K562 (cell line): ENCODE measurements at regions not wholly inside any gene's neighbourhood (a gene's known extent, or its start where the extent isn't known, plus 50 kb on each side); places are given as distances from the start of the nearest gene placed in this dataset.
"Not testable (repeated sequence)": the region's sequence is repeated elsewhere in the genome, so short reads cannot be mapped to it uniquely, and the experiment has no call there.

Experiments used
- ATAC-seq: fragments of 200-7000 bp; cut with Tn5 transposase; 3 replicates; pipeline ENCODE4 v1.9.1; 2020; ENCODE audit warnings: moderate library complexity
- BruUV-seq: library from RNA; stranded (reverse); fragments of 400-500 nt; replicated peaks from 2 replicates; lab custom pipeline; 2021; lab: Mats Ljungman, UMichigan
- CTCF ChIA-PET: fragments of 300-600 bp; formaldehyde crosslinking; extraction: SDS; loops from one replicate; lab custom pipeline; 2021; ENCODE audit warnings: low intra/inter-chr PET ratio; lab: Yijun Ruan, JAX
- POLR2A ChIA-PET: fragments of 300-600, 350-650 bp; sonication (Branson Sonifier 250); formaldehyde crosslinking; extraction: SDS; loops from one replicate; lab custom pipeline; 2021; ENCODE audit warnings: antibody characterized with exemption, inconsistent platforms; lab: Yijun Ruan, JAX
- DNase-seq, 4 experiments: peaks; one replicate each; pipeline versions ENCODE4 v3.0.0 to v3.0.0-alpha.2; 2011 to 2018; ENCODE audit warnings: low spot score in 3 of 4, mixed read lengths in 3 of 4; ENCODE audit errors: extremely low read depth in 1 of 4
- FAIRE-seq: peaks from 2 replicates; lab custom pipeline; 2011; peaks lifted over from hg19 to GRCh38; lab: Jason Lieb, UNC
- H2AFZ ChIP-seq: 2 replicates; pipeline ENCODE4 v1.6.0; 2011; ENCODE audit warnings: low read depth, low read length, control low read depth, inconsistent platforms
- H3K27ac ChIP-seq: fragments of 200-600 bp; 3 replicates; pipeline ENCODE4 v1.8.0; 2011; ENCODE audit warnings: low read depth, mild to moderate bottlenecking, control low read depth, inconsistent platforms, low read length, moderate library complexity, mixed read lengths; ENCODE audit errors: extremely low read depth
- H3K27me3 ChIP-seq, 2 experiments: fragments of 300-600 bp in 1 of 2; 2 replicates in 1 of 2; 3 replicates in 1 of 2; pipeline versions ENCODE4 v1.6.0 to v1.8.0; 2011; ENCODE audit warnings: inconsistent platforms in 2 of 2, low read length in 2 of 2, mild to moderate bottlenecking in 1 of 2, mixed read lengths in 1 of 2, moderate library complexity in 1 of 2; ENCODE audit not compliant: control insufficient read depth in 2 of 2, insufficient read depth in 2 of 2
- H3K36me3 ChIP-seq: fragments of 300-600 bp; 3 replicates; pipeline ENCODE4 v1.8.0; 2011; ENCODE audit warnings: mild to moderate bottlenecking, low read length, inconsistent platforms; ENCODE audit not compliant: control insufficient read depth, insufficient read depth
- H3K4me1 ChIP-seq, 2 experiments: fragments of 200-600 bp in 1 of 2; replicated peaks in 1 of 2; 2 replicates in 1 of 2; 3 replicates in 1 of 2; pipeline versions ENCODE4 v1.5.1 to v1.8.0; 2011; ENCODE audit warnings: inconsistent platforms in 2 of 2, low read length in 2 of 2, mild to moderate bottlenecking in 1 of 2, mixed read lengths in 1 of 2, moderate library complexity in 1 of 2; ENCODE audit not compliant: control insufficient read depth in 2 of 2, insufficient read depth in 2 of 2
- H3K4me2 ChIP-seq: 2 replicates; pipeline ENCODE4 v1.6.1; 2011; ENCODE audit warnings: low read length, control low read depth, inconsistent platforms, mixed read lengths; ENCODE audit not compliant: insufficient read depth
- H3K4me3 ChIP-seq: fragments of 200-600 bp; sonication (generic), shearing (Covaris generic); 2 replicates; pipeline ENCODE4 v1.5.1; 2016; ENCODE audit warnings: control low read depth, inconsistent platforms
- H3K79me2 ChIP-seq: fragments of 200-600 bp; 3 replicates; pipeline ENCODE4 v1.8.0; 2011; ENCODE audit warnings: low read length, inconsistent platforms; ENCODE audit not compliant: control insufficient read depth, insufficient read depth
- H3K9ac ChIP-seq, 2 experiments: 2 replicates each; pipeline versions ENCODE4 v1.6.0 to v1.6.1; 2011; ENCODE audit warnings: low read depth in 2 of 2, low read length in 2 of 2, control low read depth in 1 of 2, inconsistent platforms in 1 of 2, mild to moderate bottlenecking in 1 of 2, mixed read lengths in 1 of 2; ENCODE audit not compliant: insufficient read depth in 1 of 2
- H3K9me1 ChIP-seq: one replicate; pipeline ENCODE4 v1.6.0; 2011; ENCODE audit warnings: inconsistent platforms, mild to moderate bottlenecking, low read length, moderate library complexity; ENCODE audit not compliant: control insufficient read depth, insufficient read depth
- H3K9me3 ChIP-seq: replicated peaks from 2 replicates; pipeline ENCODE4 v1.5.1; 2011; ENCODE audit warnings: low read depth, low read length, inconsistent platforms; ENCODE audit not compliant: control insufficient read depth, insufficient read depth
- H4K20me1 ChIP-seq: replicated peaks from 2 replicates; pipeline ENCODE4 v1.6.1; 2011; ENCODE audit warnings: low read length, inconsistent platforms, mixed read lengths; ENCODE audit not compliant: control insufficient read depth, insufficient read depth
- WGBS: fragments of 100-300 bp; shearing (Covaris generic); methylation state at CpG from one replicate; pipeline ENCODE4 v1.1.6; 2016; ENCODE audit warnings: low coverage, mixed read lengths; ENCODE audit not compliant: insufficient coverage; ENCODE audit errors: missing lambda C conversion rate; 5-methylcytosine and 5-hydroxymethylcytosine counted together
- in situ Hi-C: fragments of 300-500 bp; cut with MboI; formaldehyde crosslinking; loops from 4 replicates; pipeline ENCODE4 v1.15.0; 2018; ENCODE audit warnings: inconsistent platforms, mixed read lengths
- intact Hi-C: fragments of 100-400 bp; cut with micrococcal nuclease; formaldehyde crosslinking; loops from 2 replicates; pipeline ENCODE4 v1.14.2; 2022

DNA sequence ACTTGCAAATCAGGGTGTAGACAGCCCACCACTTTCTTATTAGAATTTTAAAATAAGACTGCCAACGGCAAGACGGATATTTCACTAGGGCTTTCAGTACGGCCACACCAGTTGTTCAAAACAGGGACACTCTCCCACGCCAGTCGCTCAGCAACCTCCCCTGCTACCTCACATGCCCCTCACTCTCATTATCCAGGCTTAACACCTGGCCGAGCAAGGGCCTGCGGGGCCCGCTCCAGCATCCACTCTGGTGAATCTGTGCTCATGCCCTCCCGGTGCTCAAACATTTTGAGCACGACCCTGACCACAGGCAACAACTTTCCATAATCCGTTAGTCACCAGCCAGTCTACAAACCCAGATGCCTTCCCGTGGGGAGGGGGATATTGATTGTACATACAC, 209.5 kb downstream of the NPIPA8 start:
- ATAC-seq, CTCF ChIA-PET, H3K4me3 ChIP-seq, H3K9ac ChIP-seq, in situ Hi-C loops, DNase-seq, H3K27me3 ChIP-seq, H3K4me2 ChIP-seq, H3K9me3 ChIP-seq, intact Hi-C loops, H3K9me1 ChIP-seq, H2AFZ ChIP-seq, BruUV-seq, H3K36me3 ChIP-seq, POLR2A ChIA-PET, H3K79me2 ChIP-seq, H4K20me1 ChIP-seq, H3K27ac ChIP-seq, FAIRE-seq, H3K4me1 ChIP-seq: not testable (repeated sequence)
- WGBS = no CpG with 5 or more reads among the region's 12 CpGs

DNA sequence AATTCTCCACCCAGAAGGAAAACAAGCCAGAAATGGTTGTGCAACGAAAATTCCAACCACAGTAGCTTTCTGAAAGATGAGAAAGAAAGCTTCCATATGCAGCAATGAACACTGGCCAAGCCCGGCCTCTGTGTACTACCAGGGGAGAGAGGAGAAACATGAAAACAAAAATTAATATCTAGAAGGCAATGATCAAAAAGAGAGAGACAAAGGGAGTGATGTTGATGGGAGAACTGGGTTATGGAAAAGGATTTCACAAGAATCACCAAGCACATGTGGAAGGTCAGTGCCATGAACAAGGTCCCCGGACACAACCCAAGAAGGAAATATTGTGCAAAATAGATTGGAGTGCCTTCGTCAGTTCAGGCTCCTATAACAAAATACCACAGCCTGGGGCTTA, 217.4 kb downstream of the NPIPA8 start:
- H3K27ac ChIP-seq, ATAC-seq, H3K9ac ChIP-seq, POLR2A ChIA-PET, H3K4me2 ChIP-seq, H3K4me1 ChIP-seq, H3K79me2 ChIP-seq, H3K9me1 ChIP-seq, H3K36me3 ChIP-seq, H3K4me3 ChIP-seq, H3K9me3 ChIP-seq, DNase-seq, H4K20me1 ChIP-seq, H2AFZ ChIP-seq, intact Hi-C loops, BruUV-seq, FAIRE-seq, CTCF ChIA-PET, H3K27me3 ChIP-seq, in situ Hi-C loops: not testable (repeated sequence)
- WGBS = 32% methylated on average over 2 of the region's 4 CpGs

DNA sequence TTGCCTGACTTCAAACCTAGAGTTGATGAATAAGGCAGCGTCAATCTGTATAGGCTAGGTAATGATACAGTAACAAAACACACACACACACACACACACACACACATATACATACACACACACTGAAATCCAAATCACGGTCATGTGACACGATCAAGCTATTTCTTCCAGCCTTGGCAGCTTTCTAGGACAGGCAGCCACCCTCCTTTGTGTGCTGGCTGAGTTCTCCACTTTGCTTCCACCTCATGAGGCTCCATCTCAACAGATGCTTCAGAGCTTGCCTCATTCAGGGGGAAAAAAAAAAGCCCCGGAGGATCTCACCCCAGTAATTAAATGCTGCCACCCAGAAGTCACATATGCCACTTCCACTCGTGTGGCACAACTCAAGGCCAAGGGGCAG, 217.9 kb downstream of the NPIPA8 start:
- H3K27ac ChIP-seq, POLR2A ChIA-PET, H3K9me1 ChIP-seq, intact Hi-C loops, FAIRE-seq, ATAC-seq, DNase-seq, CTCF ChIA-PET, BruUV-seq, H3K9ac ChIP-seq, H3K36me3 ChIP-seq, H3K27me3 ChIP-seq, H4K20me1 ChIP-seq, in situ Hi-C loops, H3K79me2 ChIP-seq, H3K4me1 ChIP-seq, H2AFZ ChIP-seq, H3K4me2 ChIP-seq, H3K4me3 ChIP-seq, H3K9me3 ChIP-seq: not testable (repeated sequence)
- WGBS = 0% methylated on average over 1 of the region's 5 CpGs

DNA sequence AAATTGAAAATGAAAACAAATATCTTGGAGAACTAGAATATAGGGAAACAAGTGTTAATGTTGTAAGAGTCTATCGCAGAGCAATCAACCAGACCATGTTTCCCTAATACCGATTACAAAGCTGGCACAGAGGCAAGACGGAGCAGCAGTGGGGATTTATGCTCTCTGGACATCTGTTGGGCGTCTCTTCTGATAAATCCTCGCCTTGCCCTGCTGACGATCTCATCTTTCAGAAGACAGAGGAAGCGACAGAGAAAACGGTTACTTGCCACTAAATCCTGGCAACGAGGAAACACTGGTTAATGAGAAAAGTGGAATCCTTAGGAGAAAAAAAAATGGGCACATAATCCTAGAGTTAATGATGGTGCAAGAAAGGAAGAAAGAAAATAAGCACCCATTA, 218.5 kb downstream of the NPIPA8 start:
- FAIRE-seq, H3K9me3 ChIP-seq, CTCF ChIA-PET, POLR2A ChIA-PET, in situ Hi-C loops, H3K79me2 ChIP-seq, H4K20me1 ChIP-seq, BruUV-seq, H3K4me2 ChIP-seq, H3K27ac ChIP-seq, H3K36me3 ChIP-seq, H3K27me3 ChIP-seq, H2AFZ ChIP-seq, H3K9ac ChIP-seq, ATAC-seq, H3K4me1 ChIP-seq, intact Hi-C loops, DNase-seq, H3K4me3 ChIP-seq, H3K9me1 ChIP-seq: not testable (repeated sequence)
- WGBS = 46% methylated on average over 6 of the region's 9 CpGs
